Fibroblast of lung (primary cell): ENCODE measurements at regions not wholly inside any gene's neighbourhood (a gene's known extent, or its start where the extent isn't known, plus 50 kb on each side); places are given as distances from the start of the nearest gene placed in this dataset.

Source experiments
- DNase-seq, 2 donors: peaks; one replicate each; pipeline versions ENCODE4 v3.0.0 to v3.0.0-alpha.2; 2010; ENCODE audit warnings: low read depth in 2 of 2
- H2AFZ ChIP-seq: 2 replicates; pipeline ENCODE4 v1.5.1; 2012; ENCODE audit warnings: low read length, control low read depth, inconsistent platforms
- H3K27ac ChIP-seq: 2 replicates; pipeline ENCODE4 v1.5.1; 2011; ENCODE audit warnings: low read length, control low read depth; ENCODE audit not compliant: insufficient read depth
- H3K27me3 ChIP-seq: 2 replicates; pipeline ENCODE4 v1.5.1; 2011; ENCODE audit warnings: mild to moderate bottlenecking, low read length; ENCODE audit not compliant: control insufficient read depth, insufficient read depth
- H3K36me3 ChIP-seq: 2 replicates; pipeline ENCODE4 v1.5.1; 2011; ENCODE audit warnings: low read length; ENCODE audit not compliant: control insufficient read depth, insufficient read depth
- H3K4me1 ChIP-seq: 2 replicates; pipeline ENCODE4 v1.5.1; 2011; ENCODE audit warnings: low read length; ENCODE audit not compliant: control insufficient read depth, insufficient read depth; ENCODE audit errors: extremely low read depth
- H3K4me2 ChIP-seq: 2 replicates; pipeline ENCODE4 v1.5.1; 2011; ENCODE audit warnings: low read length, control low read depth; ENCODE audit not compliant: insufficient read depth; ENCODE audit errors: extremely low read depth
- H3K4me3 ChIP-seq, 4 experiments: fragments of 200-600 bp in 1 of 4; sonication (generic) in 1 of 4; replicated peaks in 1 of 4; 2 replicates each; pipeline ENCODE4 v1.5.1; 2011 to 2016; ENCODE audit warnings: low read length in 4 of 4, low read depth in 3 of 4, mild to moderate bottlenecking in 3 of 4, control low read depth in 2 of 4, inconsistent platforms in 1 of 4, mixed read lengths in 1 of 4; ENCODE audit not compliant: insufficient read depth in 1 of 4; ENCODE audit errors: control extremely low read depth in 1 of 4
- H3K79me2 ChIP-seq: 2 replicates; pipeline ENCODE4 v1.5.1; 2012; ENCODE audit warnings: mild to moderate bottlenecking, low read length, inconsistent platforms; ENCODE audit not compliant: control insufficient read depth, insufficient read depth
- H3K9ac ChIP-seq: 2 replicates; pipeline ENCODE4 v1.5.1; 2011; ENCODE audit warnings: mild to moderate bottlenecking, low read length, control low read depth; ENCODE audit not compliant: insufficient read depth
- H3K9me3 ChIP-seq: 2 replicates; pipeline ENCODE4 v1.5.1; 2012; ENCODE audit warnings: low read depth, low read length; ENCODE audit not compliant: control insufficient read depth, insufficient read depth
- H4K20me1 ChIP-seq: 2 replicates; pipeline ENCODE4 v1.5.1; 2011; ENCODE audit warnings: low read length; ENCODE audit not compliant: control insufficient read depth, insufficient read depth; ENCODE audit errors: extremely low read depth
- EZH2 ChIP-seq: IDR thresholded peaks from 2 replicates; pipeline ENCODE4 v1.5.1; 2012; ENCODE audit warnings: low read length, control low read depth, mild to moderate bottlenecking; ENCODE audit errors: missing control alignments
- TF ChIP-seq, protein P1 (sequence below), 2 donors: IDR thresholded peaks in 1 of 2; conservative IDR thresholded peaks in 1 of 2; 1 replicate in 1 of 2; 2 replicates in 1 of 2; pipeline ENCODE4 v1.5.1; 2011 to 2012; ENCODE audit warnings: low read length in 2 of 2, control low read depth in 1 of 2, inconsistent platforms in 1 of 2, low read depth in 1 of 2, mild to moderate bottlenecking in 1 of 2

DNA sequence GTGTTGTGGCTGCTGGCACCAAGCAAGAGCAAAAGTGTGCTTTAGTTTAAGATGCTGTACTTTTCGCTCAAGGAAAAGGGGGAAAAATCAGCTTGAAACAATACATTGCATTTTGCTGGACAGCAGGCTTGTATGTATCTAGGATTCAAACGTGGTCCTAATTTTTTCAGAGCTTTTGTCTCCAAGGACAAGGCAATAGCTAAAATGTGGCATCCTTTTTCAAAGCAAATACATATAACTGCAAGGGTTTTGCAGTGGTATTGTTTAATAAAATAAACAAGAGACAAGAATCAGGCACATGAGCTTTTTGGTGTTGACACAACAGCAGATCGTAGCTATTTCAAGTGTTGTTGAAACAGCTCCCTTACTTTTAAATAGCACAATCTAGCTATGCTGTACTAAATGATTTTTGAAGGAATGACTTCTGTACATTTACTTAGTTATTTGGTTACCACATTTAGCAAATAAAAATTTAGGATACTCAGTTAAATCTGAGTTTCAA is 137.0 kb upstream of the HEY2 start:
- H3K36me3 ChIP-seq, result no peaks in the 10 kb centered on the region
- no peak for TF ChIP-seq EZH2
- TF ChIP-seq, protein P1, sequence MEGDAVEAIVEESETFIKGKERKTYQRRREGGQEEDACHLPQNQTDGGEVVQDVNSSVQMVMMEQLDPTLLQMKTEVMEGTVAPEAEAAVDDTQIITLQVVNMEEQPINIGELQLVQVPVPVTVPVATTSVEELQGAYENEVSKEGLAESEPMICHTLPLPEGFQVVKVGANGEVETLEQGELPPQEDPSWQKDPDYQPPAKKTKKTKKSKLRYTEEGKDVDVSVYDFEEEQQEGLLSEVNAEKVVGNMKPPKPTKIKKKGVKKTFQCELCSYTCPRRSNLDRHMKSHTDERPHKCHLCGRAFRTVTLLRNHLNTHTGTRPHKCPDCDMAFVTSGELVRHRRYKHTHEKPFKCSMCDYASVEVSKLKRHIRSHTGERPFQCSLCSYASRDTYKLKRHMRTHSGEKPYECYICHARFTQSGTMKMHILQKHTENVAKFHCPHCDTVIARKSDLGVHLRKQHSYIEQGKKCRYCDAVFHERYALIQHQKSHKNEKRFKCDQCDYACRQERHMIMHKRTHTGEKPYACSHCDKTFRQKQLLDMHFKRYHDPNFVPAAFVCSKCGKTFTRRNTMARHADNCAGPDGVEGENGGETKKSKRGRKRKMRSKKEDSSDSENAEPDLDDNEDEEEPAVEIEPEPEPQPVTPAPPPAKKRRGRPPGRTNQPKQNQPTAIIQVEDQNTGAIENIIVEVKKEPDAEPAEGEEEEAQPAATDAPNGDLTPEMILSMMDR (conservative IDR thresholded peaks at IDR 0.05 in 1 of 2, IDR thresholded peaks at IDR 0.05 in 1 of 2; ENCODE audit: low read depth in 1 of 2, low read length in 2 of 2), result no peak
- H4K20me1 ChIP-seq, result no peaks in the 10 kb centered on the region
- H3K4me2 ChIP-seq, result no peak overlapping the region
- no peak overlapping the region for H2AFZ ChIP-seq
- no peaks in the 10 kb centered on the region for H3K27me3 ChIP-seq
- no peak overlapping the region for H3K4me3 ChIP-seq
- H3K27ac ChIP-seq, result no peak overlapping the region
- H3K79me2 ChIP-seq, result no peaks in the 10 kb centered on the region
- H3K9me3 ChIP-seq, result no peaks in the 10 kb centered on the region
- no peaks in the 10 kb centered on the region for H3K4me1 ChIP-seq
- peak in 1 of 2 donors; percentile 2 for DNase-seq
- H3K9ac ChIP-seq, result no peak overlapping the region

DNA sequence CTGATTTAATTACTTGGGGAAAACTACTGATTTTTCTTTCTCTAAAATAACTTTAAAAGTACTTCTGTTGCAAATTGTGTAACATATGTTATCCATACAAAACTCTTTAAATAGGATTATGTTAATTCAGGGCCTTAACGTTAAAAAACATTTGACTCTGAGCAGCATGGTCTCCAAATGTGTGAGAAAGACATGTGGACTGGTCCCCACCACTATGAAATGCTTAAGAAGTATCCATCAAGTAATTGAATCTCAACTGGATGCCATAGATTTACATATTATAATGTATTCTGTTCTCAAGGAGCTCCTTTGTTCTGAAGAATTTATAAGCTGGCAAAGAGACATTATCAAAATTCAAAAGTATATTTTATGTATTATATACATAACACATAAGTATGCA is 130.8 kb upstream of the HEY2 start:
- H2AFZ ChIP-seq, result no peak overlapping the region
- H3K36me3 ChIP-seq, result no peaks in the 10 kb centered on the region
- TF ChIP-seq EZH2, result no peak
- TF ChIP-seq, protein P1 (conservative IDR thresholded peaks at IDR 0.05 in 1 of 2, IDR thresholded peaks at IDR 0.05 in 1 of 2; ENCODE audit: low read depth in 1 of 2, low read length in 2 of 2), result no peak
- no peak overlapping the region for H3K27ac ChIP-seq
- H3K9me3 ChIP-seq, result no peaks in the 10 kb centered on the region
- no peak overlapping the region for H3K4me2 ChIP-seq
- H3K4me1 ChIP-seq, result no peaks in the 10 kb centered on the region
- no peak overlapping the region for H3K9ac ChIP-seq
- no peak overlapping the region for H3K4me3 ChIP-seq
- DNase-seq, result no peak
- no peaks in the 10 kb centered on the region for H4K20me1 ChIP-seq
- H3K79me2 ChIP-seq, result no peaks in the 10 kb centered on the region
- no peaks in the 10 kb centered on the region for H3K27me3 ChIP-seq

DNA sequence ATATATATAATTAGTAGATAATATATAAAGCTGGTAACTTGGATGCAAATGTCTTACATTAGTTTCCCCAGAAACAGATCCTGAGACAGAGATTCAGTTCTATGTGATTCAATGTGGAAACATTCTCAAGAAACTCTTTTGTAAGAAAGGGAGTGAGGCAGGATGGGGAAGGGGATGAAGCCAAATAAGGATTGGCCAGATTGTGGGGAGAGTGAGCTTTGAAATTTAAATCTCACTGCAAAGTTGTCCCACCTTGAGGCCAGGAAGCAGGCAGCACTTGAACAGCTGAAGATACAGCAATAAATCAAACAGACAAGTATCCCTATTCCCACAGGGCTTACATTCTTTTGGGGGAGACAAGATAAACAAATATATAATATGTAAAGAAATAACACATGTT is 126.3 kb upstream of the HEY2 start:
- Histone ChIP-seq H3K79me2 (no peaks in the 10 kb centered on the region), H3K4me2 (no peak overlapping the region), H3K36me3 (no peaks in the 10 kb centered on the region), H3K9me3 (no peaks in the 10 kb centered on the region), H3K27me3 (no peaks in the 10 kb centered on the region), H3K9ac (no peak overlapping the region), H3K27ac (no peak overlapping the region), H2AFZ (no peak overlapping the region), H3K4me3 (no peak overlapping the region), H4K20me1 (no peaks in the 10 kb centered on the region), H3K4me1 (no peaks in the 10 kb centered on the region)
- TF ChIP-seq, protein P1 (conservative IDR thresholded peaks at IDR 0.05 in 1 of 2, IDR thresholded peaks at IDR 0.05 in 1 of 2; ENCODE audit: low read depth in 1 of 2, low read length in 2 of 2), result no peak
- no peak for TF ChIP-seq EZH2
- DNase-seq, result no peak
